ENCODE measurements at regions not wholly inside any gene's neighbourhood (a gene's known extent, or its start where the extent isn't known, plus 50 kb on each side); places are given as distances from the start of the nearest gene placed in this dataset.

GRCh38 chr6:43914272-43915147, 144.5 kb downstream of the VEGFA start (continued):
- 0 out of 2 replicates have a peak, but pooled peaks have one; percentile 36 for TF ChIP-seq ZNF33B (CRISPR knock-in tag; IDR thresholded peaks at IDR 0.05)
- TF ChIP-seq ZNF891 (CRISPR knock-in tag; IDR thresholded peaks at IDR 0.05): peak; percentile 55; the same call in 1 of the 2 replicates
- no peak for TF ChIP-seq ATF2 (CRISPR knock-in tag; IDR thresholded peaks at IDR 0.05)
- TF ChIP-seq KDM5A (IDR thresholded peaks at IDR 0.05; ENCODE audit: borderline replicate concordance, low read length): no peak
- no peak for TF ChIP-seq PAWR (CRISPR knock-in tag; IDR thresholded peaks at IDR 0.05; ENCODE audit: borderline replicate concordance)
- TF ChIP-seq BCL6 (CRISPR knock-in tag; IDR thresholded peaks at IDR 0.05): no peak
- no peak for TF ChIP-seq MYC (CRISPR knock-in tag; IDR thresholded peaks at IDR 0.05; ENCODE audit: borderline replicate concordance)
- no peak; the same call in 1 of the 2 replicates for TF ChIP-seq BRD4 (CRISPR knock-in tag; IDR thresholded peaks at IDR 0.05)
- no peak for TF ChIP-seq ZFP36L1 (CRISPR knock-in tag; IDR thresholded peaks at IDR 0.05)
- TF ChIP-seq ZNF720 (CRISPR knock-in tag; IDR thresholded peaks at IDR 0.05): no peak
- TF ChIP-seq SALL2 (CRISPR knock-in tag; IDR thresholded peaks at IDR 0.05): no peak
- TF ChIP-seq JARID2 (CRISPR knock-in tag; IDR thresholded peaks at IDR 0.05; ENCODE audit: insufficient replicate concordance): no peak
- TF ChIP-seq ZNF501 (CRISPR knock-in tag; IDR thresholded peaks at IDR 0.05): no peak
- no peak for TF ChIP-seq MED13 (CRISPR knock-in tag; IDR thresholded peaks at IDR 0.05)
- TF ChIP-seq ZNF20 (CRISPR knock-in tag; IDR thresholded peaks at IDR 0.05): no peak
- TF ChIP-seq GLI4 (CRISPR knock-in tag; IDR thresholded peaks at IDR 0.05; ENCODE audit: borderline replicate concordance): 0 out of 2 replicates have a peak, but pooled peaks have one; percentile 50
- no peak for TF ChIP-seq CC2D1A (CRISPR knock-in tag; IDR thresholded peaks at IDR 0.05)
- TF ChIP-seq XRCC5 (optimal IDR thresholded peaks at IDR 0.05; ENCODE audit: low read length): peak; percentile 6
- TF ChIP-seq NRL (CRISPR knock-in tag; IDR thresholded peaks at IDR 0.05; ENCODE audit: borderline replicate concordance): 0 out of 2 replicates have a peak, but pooled peaks have one; percentile 71
- TF ChIP-seq HCFC1 (IDR thresholded peaks at IDR 0.05; ENCODE audit: low read depth, low read length): no peak
- no peak for TF ChIP-seq ATF4 (CRISPR knock-in tag; IDR thresholded peaks at IDR 0.05)
- TF ChIP-seq ZBTB3 (CRISPR knock-in tag; IDR thresholded peaks at IDR 0.05; ENCODE audit: borderline replicate concordance, low read depth): no peak
- no peak for TF ChIP-seq SUZ12 (IDR thresholded peaks at IDR 0.05; ENCODE audit: low read depth, low read length)
- no peak for TF ChIP-seq NFKB2 (CRISPR knock-in tag; IDR thresholded peaks at IDR 0.05; ENCODE audit: borderline replicate concordance)
- TF ChIP-seq HOXA7 (CRISPR knock-in tag; IDR thresholded peaks at IDR 0.05): no peak
- TF ChIP-seq ADNP (CRISPR knock-in tag; IDR thresholded peaks at IDR 0.05): no peak
- no peak for TF ChIP-seq ZSCAN5A (CRISPR knock-in tag; IDR thresholded peaks at IDR 0.05; ENCODE audit: borderline replicate concordance)
- no peak for TF ChIP-seq TAF15 (IDR thresholded peaks at IDR 0.05; ENCODE audit: low read depth, low read length, poor library complexity, severe bottlenecking)
